HG03442 (cell line): ENCODE measurements at regions not wholly inside any gene's neighbourhood (a gene's known extent, or its start where the extent isn't known, plus 50 kb on each side); places are given as distances from the start of the nearest gene placed in this dataset.

Source experiments
- ATAC-seq: cut with Tn5 transposase; IDR thresholded peaks from one replicate; pipeline ENCODE4 v1.9.1; 2021; ENCODE audit warnings: mild to moderate bottlenecking, moderate library complexity; ENCODE audit not compliant: unreplicated experiment

GRCh38 chr9:118029425-118029824, 325.2 kb downstream of the TLR4 start:
- ATAC-seq: no peak

GRCh38 chr9:118034701-118035100, 330.5 kb downstream of the TLR4 start:
- no peak for ATAC-seq

GRCh38 chr9:118038713-118039112, 334.5 kb downstream of the TLR4 start:
- ATAC-seq: no peak

GRCh38 chr9:118058227-118058626, 354.0 kb downstream of the TLR4 start:
- ATAC-seq: no peak

- no peak for ATAC-seq
Measured at GRCh38 chr9:118059484-118060278, 355.5 kb downstream of the TLR4 start.

- ATAC-seq: no peak
Measured at GRCh38 chr9:118083161-118083560, 379.0 kb downstream of the TLR4 start.

- ATAC-seq: no peak
Measured at GRCh38 chr9:118088090-118088489, 383.9 kb downstream of the TLR4 start.

GRCh38 chr9:118091226-118091625, 387.0 kb downstream of the TLR4 start:
- ATAC-seq: no peak

- no peak for ATAC-seq
Measured at GRCh38 chr9:118091711-118092500, 387.7 kb downstream of the TLR4 start.

- ATAC-seq: no peak
Measured at GRCh38 chr9:118094387-118094786, 390.2 kb downstream of the TLR4 start.

- ATAC-seq: no peak
Measured at GRCh38 chr9:118100529-118101419, 396.6 kb downstream of the TLR4 start.

- no peak for ATAC-seq
Measured at GRCh38 chr9:118104363-118104762, 400.2 kb downstream of the TLR4 start.

GRCh38 chr9:118108971-118109370, 404.8 kb downstream of the TLR4 start:
- no peak for ATAC-seq

GRCh38 chr9:118109542-118109941, 405.3 kb downstream of the TLR4 start:
- no peak for ATAC-seq

- no peak for ATAC-seq
Measured at GRCh38 chr9:118121361-118121760, 417.2 kb downstream of the TLR4 start.

GRCh38 chr9:118128313-118128712, 424.1 kb downstream of the TLR4 start:
- no peak for ATAC-seq

- no peak for ATAC-seq
Measured at GRCh38 chr9:118129541-118129940, 425.3 kb downstream of the TLR4 start.

GRCh38 chr9:118148990-118149389, 444.8 kb downstream of the TLR4 start:
- ATAC-seq: no peak

- ATAC-seq: no peak
Measured at GRCh38 chr9:118156846-118157245, 452.6 kb downstream of the TLR4 start.

GRCh38 chr9:118162716-118163115, 458.5 kb downstream of the TLR4 start:
- ATAC-seq: no peak

GRCh38 chr9:118163751-118164150, 459.5 kb downstream of the TLR4 start:
- no peak for ATAC-seq
